Esophagus squamous epithelium (tissue), 4 donors: ENCODE measurements at regions not wholly inside any gene's neighbourhood (a gene's known extent, or its start where the extent isn't known, plus 50 kb on each side); places are given as distances from the start of the nearest gene placed in this dataset.

Experiments
- CTCF ChIP-seq, 6 experiments: fragments of 450-650 bp in 4 of 6; fragments of 200-600 bp in 2 of 6; sonication (generic) in 2 of 6; IDR thresholded peaks; one replicate each; pipeline ENCODE4 v1.5.1; 2016 to 2019; ENCODE audit warnings: antibody characterized with exemption in 6 of 6, mild to moderate bottlenecking in 4 of 6, moderate library complexity in 4 of 6
- POLR2A ChIP-seq, 4 donors: fragments of 450-650 bp; IDR thresholded peaks; one replicate each; pipeline ENCODE4 v1.6.1; 2017; ENCODE audit warnings: antibody characterized with exemption in 4 of 4, mild to moderate bottlenecking in 4 of 4, moderate library complexity in 3 of 4

DNA sequence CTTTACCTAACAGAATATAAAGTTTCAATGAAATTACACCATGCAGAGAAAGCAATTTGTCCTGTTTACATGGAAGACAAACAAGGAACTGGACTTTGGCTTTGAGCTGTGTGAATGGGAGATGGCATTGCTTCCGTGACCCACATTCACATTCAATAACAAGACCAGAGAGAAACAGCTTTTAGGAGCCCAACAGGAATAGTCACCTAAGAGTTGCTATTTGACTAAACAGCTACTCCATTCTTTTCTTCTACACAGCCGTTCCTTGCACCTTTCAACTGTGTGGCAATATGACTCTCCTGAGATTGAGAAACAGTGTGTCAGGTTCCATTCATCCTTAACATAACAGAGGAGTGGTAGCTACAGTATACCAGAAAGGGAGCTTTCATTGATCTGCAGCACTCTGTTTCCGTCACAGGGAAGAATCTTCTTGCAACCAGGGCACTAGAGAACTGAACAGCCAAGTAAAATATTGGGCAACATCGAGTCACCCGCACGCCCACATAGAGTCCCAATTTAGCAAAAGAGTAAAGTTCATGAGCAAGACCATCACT is 355.1 kb downstream of the HAO1 start:
- TF ChIP-seq POLR2A (IDR thresholded peaks at IDR 0.05) (no peak), CTCF (IDR thresholded peaks at IDR 0.05) (no peak)
